GM21515 (cell line): ENCODE measurements at regions not wholly inside any gene's neighbourhood (a gene's known extent, or its start where the extent isn't known, plus 50 kb on each side); places are given as distances from the start of the nearest gene placed in this dataset.
"Not testable (repeated sequence)": the region's sequence is repeated elsewhere in the genome, so short reads cannot be mapped to it uniquely, and the experiment has no call there.

Experiments used
- ATAC-seq: cut with Tn5 transposase; IDR thresholded peaks from one replicate; pipeline ENCODE4 v1.9.1; 2021; ENCODE audit not compliant: unreplicated experiment

DNA sequence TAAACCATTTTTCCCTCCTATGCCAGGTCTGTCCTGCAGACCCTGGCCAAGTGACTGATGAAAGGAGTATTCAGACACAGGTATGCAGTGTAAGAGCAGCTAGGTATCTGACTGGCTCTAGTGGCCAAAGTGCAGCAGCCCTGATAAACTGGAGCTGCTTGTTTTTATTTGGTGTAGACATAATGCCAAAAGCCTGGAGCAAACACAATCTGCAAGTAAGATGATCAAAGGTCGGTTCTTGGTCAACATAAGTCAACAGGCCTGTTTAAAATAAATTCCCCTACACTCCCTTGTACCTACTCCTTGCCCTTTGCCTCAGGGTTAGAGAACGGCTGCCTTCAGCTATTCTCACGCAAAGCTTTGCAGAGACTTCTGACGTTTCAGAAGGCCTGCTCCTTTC lies 1003.1 kb downstream of the ZPLD1 start:
- ATAC-seq, result no peak

DNA sequence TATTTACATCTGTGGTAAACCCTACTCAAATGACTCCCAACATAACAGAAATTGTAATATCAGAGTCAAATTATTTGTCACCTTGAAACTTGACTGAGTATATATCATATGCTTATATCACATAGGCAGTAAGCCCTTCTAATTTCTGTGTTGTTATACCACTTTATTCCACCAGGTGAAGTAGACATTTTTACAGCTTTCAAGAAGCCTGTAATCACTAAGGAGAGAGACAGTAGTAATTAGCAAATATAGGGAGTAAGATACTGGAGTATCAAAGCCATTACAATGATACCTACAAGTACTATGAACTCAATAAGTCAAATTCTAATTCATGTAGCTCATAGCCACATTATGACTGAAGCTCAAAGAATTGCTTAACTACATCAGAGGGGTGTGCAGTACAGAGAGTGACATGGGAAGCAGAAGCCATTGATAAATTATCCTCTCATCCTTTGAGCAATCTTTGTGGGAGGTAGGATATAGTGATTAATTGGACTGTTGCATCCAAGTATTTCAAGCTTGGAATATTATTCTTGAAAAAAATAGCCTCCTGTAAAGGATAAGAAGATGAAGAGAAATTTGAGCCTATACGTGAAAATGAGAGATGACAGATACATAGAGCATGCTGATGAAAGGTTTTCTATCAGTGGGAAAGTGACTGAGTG lies 1005.9 kb downstream of the ZPLD1 start:
- peak; percentile 86 for ATAC-seq

DNA sequence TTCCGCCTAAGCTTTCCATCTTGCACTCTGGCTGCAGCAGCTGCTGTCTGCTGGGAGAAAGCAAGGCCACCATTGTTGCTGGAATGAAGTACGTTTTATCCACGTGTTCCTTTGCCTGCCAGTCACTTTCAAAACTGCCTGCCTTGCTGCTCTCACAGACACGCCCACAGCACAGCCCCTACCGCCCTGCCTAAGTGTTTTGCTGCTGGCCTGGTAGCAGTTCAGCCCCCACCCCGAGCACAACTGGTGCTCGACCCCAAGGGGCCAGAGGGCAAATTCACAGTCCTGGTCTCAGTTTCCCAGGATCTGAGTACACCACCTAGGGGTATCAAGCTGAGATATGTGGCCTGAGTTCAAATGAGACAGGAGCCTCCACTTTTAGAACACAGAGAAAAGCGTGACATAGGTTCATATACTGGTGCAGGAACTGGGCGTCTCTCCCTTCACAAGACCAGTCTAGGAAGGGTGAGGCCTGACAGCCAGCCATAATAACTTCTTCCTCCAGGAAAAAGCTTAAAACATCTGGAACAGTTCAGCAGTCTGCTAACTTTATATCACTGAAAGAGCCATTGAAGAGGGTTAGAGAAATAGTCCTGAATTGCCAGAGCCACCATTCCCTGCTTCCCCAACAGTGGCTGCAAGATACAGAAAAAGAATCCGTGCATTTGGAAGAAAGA lies 1012.3 kb downstream of the ZPLD1 start:
- no peak for ATAC-seq

DNA sequence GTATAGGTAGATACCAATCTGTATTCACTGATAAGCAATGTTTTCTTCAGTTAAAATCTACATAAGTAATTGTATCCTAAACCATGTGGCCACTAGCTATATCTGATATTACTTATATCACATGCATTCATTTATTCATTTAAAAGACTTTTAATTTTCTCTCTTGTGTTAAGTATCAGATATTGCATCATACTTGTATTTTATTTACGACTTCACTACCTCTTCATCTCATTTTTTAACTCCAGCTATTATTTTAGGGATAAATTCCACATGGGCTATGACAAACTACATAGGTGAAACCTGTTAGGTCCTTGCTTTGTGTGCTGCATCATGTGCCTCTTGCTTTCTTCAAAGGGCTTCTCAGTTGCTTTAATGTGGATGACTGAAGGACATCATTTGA lies 1018.3 kb downstream of the ZPLD1 start:
- no peak for ATAC-seq

DNA sequence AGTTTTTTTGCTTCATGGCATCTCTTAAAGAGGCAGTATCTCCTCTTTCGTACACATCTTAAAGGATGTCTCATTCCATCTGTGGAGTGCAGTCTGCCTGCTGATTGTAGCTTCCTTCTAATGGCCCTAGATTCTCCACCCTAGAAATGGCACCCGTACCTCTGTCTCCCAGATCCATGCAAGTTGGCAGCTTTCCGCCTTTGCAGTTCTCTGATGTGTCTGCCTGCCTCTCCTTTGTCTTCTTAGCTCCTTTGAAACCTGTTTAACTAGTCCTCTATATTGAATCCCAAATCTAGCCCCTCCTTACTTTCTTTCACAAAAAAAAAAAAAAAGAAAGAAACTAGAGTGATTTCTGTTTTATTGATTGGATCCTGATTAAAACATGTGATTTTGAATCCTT lies 1025.0 kb downstream of the ZPLD1 start:
- ATAC-seq, result no peak

DNA sequence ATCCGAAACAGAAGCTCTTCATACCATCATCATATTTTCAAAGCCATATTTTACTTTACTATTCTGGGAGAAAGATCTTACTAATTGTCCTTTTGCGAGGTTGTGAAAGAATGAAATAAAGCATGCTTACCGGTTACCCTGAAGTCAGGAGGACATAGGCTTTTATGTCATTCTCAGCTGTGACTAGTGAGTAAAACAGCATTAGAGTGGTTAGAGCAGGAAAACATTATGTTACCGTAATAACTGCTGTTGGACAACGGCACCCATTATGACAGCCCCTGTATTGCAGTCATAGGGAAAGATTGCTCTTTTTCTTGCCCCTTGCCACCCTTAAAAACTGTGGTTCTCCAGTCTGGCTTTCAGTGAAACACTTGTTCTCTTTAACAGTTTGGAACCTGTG lies 1035.7 kb downstream of the ZPLD1 start:
- ATAC-seq, result no peak

DNA sequence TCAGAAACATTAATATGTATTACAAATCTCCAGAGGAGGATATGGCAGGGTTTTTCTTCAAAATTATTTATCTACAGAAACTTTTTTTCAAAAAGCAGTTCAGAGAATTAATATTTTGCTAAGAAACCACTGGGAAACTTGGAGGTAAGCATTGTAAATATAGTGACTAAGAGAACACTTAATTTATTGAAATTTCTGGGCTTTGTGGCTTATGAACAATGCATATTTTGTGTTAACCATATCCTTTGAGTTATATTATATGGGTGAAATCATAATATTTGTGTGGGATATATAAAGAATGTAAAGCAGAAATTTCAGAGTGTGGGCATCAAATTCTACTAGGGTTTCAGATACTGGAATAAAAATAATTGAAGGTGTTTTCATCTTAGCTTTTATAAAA lies 1059.2 kb downstream of the ZPLD1 start:
- no peak for ATAC-seq

DNA sequence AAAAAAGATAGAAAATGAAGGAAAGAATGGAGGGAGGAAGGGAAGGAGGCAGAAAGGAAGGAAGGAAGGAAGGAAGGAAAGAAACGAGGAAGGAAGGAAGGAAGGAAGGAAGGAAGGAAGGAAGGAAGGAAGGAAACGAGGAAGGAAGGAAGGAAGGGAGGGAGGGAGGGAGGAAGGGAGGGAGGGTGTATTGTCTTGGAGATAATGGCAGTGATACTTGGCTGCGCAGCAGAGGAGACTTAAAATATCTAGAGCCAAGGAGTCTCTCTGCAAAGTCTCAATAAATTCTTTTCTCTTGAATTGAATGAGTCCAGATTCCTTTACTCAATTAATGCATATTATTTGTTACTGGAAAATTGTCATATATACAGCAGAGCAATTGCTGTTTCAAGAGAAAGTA lies 1059.7 kb downstream of the ZPLD1 start:
- no peak for ATAC-seq

DNA sequence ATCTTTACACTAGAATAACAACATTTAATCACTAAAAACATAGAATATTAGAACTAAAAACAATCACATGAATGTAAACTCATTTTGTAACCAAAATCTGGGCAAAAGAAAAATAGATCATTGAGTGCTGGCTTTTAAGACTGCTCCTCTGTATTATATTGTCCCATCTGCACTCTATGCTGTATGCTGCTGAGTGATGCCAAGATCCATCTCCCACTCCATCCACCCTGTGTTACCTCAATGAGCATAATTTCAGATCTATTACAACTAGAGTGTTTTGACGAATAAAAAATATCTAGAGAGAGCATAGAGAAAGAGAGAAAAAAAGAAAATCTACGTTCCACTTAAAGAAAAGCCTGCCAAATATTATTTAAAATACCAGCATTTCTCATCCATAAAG lies 1060.4 kb downstream of the ZPLD1 start:
- ATAC-seq, result no peak

DNA sequence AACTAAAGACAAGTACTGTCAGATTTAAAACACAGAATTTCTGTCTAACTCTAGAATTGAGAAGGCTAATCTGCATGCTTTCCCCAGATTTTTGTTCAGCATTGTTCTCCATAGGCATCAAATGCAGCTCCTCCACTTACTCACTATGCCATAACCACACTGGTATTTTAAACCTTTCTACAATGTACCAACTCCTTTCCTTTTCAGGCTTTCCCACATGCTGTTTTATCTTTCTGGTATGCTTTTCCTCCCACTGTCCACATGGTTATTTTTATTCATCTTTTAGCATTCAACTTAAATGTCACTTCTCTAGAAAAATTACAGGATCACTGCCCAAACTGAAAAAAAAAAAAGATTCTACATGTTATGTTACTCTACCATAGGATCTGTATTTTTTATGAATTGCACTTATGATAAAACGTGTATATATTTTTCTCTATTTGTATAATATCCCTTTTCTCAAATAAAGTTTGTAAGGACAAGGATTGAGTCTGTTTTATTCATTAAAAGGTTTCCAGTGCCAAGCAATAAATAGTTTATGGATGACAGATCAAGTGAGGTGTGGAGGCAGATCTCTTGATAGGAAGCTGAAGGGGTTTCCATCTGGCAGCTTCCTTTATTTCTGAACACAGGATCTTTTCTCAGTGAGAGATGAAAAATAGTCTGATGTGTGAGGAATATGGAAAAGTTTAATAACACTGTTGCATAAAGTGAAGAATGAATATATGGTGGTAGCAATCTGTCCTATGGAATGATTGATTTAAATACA lies 1064.5 kb downstream of the ZPLD1 start:
- no peak for ATAC-seq

DNA sequence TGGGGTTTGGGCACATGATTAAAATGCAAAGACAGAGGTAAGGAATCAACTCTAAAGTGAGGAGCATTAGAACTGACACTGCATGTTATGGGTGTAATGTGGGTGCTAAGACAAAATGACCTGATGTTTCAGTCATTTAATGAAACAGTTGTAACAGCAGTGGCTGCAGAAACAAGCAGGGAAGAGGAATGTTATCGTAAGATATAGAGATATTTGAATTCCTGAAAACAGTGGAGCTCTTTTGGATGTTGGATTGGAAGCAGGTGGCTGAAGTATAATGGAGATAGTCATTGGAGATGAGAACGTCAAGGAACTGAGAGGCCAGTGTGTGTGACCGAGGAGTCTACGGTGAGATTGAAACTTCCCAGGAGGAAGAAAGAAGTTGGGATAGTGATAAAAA lies 1065.2 kb downstream of the ZPLD1 start:
- no peak for ATAC-seq

DNA sequence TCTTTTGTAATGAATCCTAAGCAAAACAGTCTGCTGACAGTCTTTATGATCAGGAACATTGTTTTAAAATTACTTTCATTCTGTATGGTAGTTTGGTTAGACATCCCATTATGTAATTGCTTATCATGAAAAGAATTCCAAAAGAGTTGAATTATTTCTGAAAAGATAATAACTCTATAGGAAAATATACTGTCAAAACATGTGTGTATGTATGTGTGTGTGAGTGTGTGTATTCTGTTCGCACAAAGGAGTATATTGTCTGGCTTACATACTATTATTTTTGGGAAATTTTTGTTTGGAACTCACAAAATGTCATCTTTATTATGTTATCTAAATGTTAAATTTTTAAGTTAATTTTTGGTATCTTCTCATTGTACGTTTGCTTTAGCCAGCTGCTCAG lies 1075.9 kb downstream of the ZPLD1 start:
- ATAC-seq, result no peak

DNA sequence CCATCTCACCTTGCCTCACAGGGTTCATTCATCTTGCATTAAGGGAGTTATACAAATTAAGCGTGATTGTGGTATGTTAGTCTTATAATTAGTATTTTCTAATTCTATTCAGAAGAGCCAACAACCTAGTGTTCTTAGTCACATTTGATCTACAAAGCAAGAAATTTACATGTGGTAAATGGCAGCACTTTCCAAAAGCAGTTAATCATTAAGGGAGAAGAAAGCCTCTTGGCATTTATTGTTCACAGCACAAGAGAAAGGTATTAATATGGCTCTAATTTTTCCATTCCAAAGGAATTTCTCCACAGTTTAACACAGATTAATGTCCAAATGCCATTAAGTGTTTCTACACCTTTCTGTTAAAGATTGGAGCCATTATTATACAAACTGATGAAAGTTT lies 1077.1 kb downstream of the ZPLD1 start:
- ATAC-seq, result no peak

DNA sequence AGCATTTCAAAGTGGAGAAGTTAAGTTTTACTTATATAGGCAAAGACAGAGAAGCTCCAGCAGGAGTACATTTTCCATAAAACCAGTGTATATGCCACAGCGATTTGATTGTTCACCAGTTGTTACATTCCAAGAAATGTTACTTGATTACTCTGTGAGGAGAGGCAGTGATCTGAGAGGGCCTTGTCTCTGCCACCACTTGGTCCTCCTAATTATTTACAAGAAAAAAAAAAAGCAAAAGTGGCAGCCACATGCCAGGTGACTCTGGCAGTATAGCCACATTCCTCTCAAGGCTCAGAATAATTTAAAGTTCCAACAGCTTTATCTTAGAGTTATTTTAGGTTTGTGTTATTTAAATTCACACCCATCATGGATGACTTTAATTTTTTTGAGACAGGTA lies 1077.8 kb downstream of the ZPLD1 start:
- ATAC-seq, result no peak

DNA sequence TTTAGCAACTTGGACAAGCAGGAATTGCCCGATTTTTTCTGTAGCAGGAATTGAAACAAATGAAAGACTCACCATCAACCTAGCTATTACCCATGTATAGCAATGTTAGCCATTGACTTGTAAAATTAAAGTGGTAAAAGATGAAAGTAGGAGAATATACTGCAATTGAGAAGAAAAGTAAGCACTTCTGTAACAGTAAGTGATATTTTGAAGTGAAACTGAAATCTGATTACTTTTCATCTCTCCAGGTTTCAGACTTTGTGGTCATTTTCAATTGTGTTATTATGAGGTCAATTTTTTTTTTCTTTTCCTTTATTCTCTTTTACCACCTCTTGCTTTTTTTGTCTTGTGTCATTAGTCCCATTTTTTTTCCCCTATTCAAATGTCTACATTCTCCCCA lies 1078.2 kb downstream of the ZPLD1 start:
- no peak for ATAC-seq

DNA sequence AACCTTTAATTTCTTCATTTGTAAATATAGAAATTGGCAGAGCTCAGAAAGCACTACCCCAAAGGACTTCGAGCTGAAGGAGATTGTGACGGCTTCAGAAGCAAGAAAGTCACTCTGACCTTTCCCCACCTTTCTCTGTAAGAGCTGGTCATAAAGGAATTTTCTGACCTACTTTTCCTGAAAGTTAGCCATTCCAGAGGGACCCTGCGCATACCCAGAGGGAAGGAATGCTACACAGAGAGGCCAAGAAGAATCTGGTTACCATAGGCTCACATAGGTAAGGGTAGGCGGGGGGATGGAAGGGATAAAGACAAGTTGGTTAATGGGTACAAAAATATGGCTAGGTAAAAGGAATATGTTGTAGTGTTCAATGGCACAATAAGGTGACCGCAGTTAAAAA lies 1080.3 kb downstream of the ZPLD1 start:
- no peak for ATAC-seq

DNA sequence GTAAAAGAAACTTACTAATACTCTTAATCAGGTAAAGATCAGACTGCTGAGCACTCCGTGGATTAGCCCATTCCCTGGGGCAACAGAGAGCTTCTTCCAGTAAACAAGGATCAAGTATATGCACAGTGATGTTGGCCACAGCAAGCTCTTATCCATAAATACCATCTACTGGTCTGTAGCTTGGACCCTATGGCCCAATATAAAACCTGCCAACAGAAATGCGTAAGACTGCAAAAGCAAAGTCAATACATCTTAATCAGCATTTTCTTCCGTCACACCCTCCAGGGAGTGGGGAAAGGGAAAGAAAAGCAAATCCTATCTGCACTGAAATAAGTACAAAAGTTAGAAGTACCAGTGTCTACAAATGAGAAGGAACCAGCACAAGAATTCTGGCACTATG lies 1082.1 kb downstream of the ZPLD1 start:
- no peak for ATAC-seq

DNA sequence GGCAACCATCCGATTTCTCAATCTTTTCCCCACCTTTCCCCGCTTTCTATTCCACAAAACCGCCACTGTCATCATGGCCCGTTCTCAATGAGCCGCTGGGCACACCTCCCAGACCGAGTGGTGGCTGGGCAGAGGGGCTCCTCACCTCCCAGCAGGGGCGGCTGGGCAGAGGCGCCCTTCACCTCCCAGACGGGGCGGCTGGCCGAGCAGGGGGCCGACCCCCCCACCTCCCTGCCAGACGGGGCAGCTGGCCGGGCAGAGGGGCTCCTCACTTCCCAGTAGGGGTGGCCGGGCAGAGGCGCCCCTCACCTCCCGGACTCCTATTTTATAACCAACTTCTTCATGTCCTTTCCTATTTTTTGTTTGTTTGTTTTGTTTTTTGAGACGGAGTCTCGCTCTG lies 1096.5 kb downstream of the ZPLD1 start:
- not testable (repeated sequence) for ATAC-seq

DNA sequence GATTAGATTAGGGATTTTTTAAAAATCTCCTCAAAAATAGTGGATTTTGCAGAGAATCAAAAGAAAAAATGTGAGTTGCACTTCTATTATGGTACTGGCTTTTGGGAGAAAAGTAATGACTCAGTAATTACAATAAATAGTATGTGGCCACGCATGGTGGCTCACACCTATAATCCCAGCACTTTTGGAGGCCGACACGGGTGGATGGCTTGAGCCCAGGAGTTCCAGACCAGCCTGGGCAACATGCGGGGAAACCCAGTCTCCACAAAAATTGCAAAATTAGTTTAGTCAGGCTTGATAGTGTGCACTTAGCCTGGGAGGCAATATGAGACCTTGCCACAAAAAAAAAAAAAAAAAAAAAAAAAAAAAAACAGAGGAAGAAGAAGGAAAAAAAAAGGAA lies 1098.2 kb downstream of the ZPLD1 start:
- ATAC-seq, result no peak

DNA sequence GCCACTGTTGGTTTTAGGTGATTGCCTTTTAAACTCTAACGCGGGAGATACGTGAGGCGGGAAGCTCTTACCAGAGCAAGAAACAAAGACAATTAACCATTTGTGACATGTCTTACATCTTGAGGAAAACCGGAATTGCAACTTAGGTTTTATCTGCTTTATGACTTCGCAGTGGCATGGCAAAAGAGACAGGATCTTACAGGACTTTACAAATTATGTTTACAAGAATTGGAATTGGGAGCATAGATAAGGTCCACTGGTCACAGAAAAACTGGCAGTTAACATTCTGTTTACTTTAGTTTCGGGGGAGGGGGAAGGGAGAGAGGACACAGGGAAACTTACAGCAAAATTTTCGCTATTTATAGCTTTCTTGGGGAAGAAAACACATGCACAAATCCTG lies 1119.6 kb downstream of the ZPLD1 start:
- ATAC-seq, result no peak

DNA sequence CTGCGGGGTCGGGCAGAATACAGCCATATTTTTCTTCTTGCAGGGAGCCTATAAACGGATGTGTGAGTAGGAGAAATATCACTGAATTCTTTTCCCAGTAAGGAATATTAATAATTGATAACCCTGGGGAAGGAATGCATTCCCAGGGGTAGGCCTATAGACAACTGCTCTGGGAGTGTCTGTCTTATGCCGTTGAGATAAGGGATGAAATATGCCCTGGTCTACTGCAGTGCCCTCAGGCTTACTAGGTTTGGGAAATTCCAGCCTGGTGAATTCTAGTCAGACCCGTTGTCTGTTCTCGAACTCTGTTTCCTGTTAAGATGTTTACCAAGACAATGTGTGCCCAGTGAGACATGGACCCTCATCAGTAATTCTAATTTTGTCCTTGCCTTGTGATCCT lies 1129.3 kb downstream of the ZPLD1 start:
- ATAC-seq, result not testable (repeated sequence)

DNA sequence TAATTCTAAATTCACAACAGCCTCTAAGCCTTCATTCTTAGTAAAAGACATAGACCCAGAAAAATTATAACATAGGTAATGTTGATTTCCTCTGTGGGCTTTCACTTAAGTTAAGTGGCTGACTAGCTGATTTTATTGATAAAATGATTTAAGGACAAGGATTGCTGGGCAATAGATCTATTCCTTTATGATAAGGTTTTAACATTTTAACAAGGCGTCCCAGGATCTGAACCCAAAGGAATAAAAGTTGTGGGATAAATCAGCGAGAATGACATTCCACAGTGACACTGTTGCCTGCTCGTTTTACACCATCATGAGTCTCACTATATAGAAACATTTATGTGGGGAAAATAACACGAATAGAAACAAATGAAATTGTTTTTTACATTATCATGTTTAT lies 1151.0 kb downstream of the ZPLD1 start:
- no peak for ATAC-seq
